AG04449 (cell line): ENCODE measurements at regions not wholly inside any gene's neighbourhood (a gene's known extent, or its start where the extent isn't known, plus 50 kb on each side); places are given as distances from the start of the nearest gene placed in this dataset.

Source experiments
- CTCF ChIA-PET: fragments of 350-600 bp; formaldehyde crosslinking; extraction: SDS; loops from one replicate; lab custom pipeline; 2021; ENCODE audit warnings: antibody characterized with exemption; lab: Yijun Ruan, JAX
- POLR2A ChIA-PET: fragments of 400-600, 350-600 bp; formaldehyde crosslinking; extraction: SDS; loops from one replicate; lab custom pipeline; 2020; ENCODE audit warnings: antibody characterized with exemption, inconsistent platforms; lab: Yijun Ruan, JAX
- DNase-seq: peaks from one replicate; pipeline ENCODE4 v3.0.0-alpha.2; 2010; ENCODE audit warnings: low read depth, low spot score
- H3K4me3 ChIP-seq: 2 replicates; pipeline ENCODE4 v1.5.1; 2011; ENCODE audit warnings: low read depth, mild to moderate bottlenecking, control low read depth, low read length
- TF ChIP-seq, protein P1 (sequence below): IDR thresholded peaks from one replicate; pipeline ENCODE4 v1.5.1; 2011; ENCODE audit warnings: mild to moderate bottlenecking, moderate library complexity, low read length, control low read depth, inconsistent platforms; ENCODE audit not compliant: insufficient read depth; ENCODE audit errors: missing control alignments

DNA sequence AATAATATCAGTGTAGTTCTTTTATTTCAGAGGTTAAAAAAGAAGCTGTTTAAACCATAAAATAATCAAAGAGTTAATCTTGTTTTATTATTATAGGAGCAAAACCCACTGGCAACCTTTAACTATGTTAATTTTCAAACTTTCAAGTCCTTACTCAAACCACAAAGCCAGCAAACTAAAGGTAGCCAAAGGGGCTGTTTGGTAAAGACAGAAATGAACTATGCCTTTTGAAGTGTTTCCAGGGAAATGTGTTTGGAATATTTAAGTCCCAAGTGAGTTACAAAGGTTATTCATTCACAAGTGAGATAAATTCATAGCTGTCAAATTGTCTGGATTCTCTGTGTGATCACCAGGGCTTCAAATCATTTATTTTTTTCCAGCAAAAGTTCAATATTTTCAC is 264.7 kb downstream of the MZT1 start:
- no peak overlapping the region for H3K4me3 ChIP-seq
- ChIA-PET POLR2A (no interaction called here), CTCF (no interaction called here)
- no peak for DNase-seq
- TF ChIP-seq, protein P1, sequence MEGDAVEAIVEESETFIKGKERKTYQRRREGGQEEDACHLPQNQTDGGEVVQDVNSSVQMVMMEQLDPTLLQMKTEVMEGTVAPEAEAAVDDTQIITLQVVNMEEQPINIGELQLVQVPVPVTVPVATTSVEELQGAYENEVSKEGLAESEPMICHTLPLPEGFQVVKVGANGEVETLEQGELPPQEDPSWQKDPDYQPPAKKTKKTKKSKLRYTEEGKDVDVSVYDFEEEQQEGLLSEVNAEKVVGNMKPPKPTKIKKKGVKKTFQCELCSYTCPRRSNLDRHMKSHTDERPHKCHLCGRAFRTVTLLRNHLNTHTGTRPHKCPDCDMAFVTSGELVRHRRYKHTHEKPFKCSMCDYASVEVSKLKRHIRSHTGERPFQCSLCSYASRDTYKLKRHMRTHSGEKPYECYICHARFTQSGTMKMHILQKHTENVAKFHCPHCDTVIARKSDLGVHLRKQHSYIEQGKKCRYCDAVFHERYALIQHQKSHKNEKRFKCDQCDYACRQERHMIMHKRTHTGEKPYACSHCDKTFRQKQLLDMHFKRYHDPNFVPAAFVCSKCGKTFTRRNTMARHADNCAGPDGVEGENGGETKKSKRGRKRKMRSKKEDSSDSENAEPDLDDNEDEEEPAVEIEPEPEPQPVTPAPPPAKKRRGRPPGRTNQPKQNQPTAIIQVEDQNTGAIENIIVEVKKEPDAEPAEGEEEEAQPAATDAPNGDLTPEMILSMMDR, result no peak

DNA sequence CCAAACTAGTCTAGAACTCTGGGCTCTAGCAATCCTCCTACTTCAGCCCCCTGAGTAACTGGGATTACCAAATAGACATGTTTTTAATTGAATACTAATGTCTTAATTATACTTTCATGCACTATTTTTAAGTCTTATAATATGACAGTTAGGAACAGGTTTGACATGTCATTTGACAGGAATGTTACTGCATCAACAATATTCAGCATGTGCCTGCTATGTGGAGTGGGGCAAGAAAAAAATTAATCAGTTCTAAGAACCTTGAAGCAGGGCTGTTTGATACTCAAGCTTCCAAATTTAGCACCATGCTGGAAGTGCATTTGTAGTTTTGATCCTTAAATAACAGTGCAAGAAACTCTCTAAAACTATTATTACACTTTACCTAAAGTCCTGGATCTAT is 265.3 kb downstream of the MZT1 start:
- TF ChIP-seq, protein P1, result no peak
- CTCF ChIA-PET, result no interaction called here
- H3K4me3 ChIP-seq, result no peak overlapping the region
- POLR2A ChIA-PET, result no interaction called here
- DNase-seq, result no peak

DNA sequence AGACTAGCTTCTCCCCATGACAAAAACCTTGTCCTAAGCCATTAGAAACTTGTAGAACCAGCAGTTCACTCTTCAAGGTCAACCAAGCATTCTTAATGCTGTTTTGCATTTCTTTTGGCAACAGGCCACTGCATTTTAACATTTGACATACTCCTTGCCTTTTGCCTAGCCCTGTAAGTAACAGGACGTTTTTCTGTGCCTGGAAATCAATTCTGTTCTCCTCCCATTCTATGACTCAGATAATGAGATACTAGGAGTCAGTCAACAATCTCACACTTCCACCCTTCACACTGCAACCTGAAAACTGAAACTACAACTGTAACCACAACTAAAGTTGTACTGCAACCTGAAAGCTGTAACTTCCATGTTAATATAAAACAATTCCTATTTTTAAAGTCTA is 268.7 kb downstream of the MZT1 start:
- POLR2A ChIA-PET, result no interaction called here
- DNase-seq, result no peak

DNA sequence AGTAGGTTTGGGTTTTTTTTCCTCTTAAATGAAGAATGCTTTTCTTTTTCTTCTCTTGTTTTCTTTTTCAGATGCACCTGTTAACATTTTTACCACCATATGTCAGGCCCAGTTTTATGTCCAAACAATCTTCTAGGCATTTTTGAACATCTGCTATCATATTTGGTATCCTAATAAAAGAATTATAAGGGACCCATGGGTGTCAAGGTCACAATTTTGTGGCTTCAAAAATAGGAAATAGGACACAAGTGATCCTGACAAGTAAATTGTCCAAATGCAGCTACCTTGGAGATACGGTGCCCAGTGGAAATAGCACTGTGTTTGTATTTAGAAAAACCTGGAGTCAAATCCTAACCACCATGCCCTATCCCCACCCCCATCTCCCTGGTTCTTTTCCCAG is 270.3 kb downstream of the MZT1 start:
- no peak for DNase-seq
- TF ChIP-seq, protein P1, result no peak
- CTCF ChIA-PET, result no interaction called here
- POLR2A ChIA-PET, result no interaction called here
- no peak overlapping the region for H3K4me3 ChIP-seq

More for the DNA sequence above, 268.7 kb downstream of the MZT1 start:
- no peak overlapping the region for H3K4me3 ChIP-seq
- TF ChIP-seq, protein P1, result no peak
- CTCF ChIA-PET, result no interaction called here

DNA sequence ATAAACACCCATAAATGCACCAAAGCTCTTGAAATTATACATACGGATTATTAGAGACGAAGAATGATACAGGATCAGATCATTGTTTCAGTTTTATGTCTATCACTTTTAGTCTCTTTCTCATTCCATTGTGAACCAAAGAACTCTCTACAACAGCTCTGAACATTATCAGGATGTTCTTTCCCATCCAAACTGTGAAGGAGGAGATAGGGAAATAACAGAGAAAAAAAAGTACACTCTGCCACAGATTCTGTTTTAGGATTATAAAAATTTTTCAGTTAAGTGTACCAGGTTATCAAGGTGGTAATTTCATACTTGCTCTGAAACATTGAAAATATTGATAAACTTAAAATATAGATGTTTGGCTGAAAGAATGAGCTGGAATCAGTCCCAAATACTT is 270.9 kb downstream of the MZT1 start:
- POLR2A ChIA-PET, result no interaction called here
- DNase-seq, result no peak
- CTCF ChIA-PET, result no interaction called here

DNA sequence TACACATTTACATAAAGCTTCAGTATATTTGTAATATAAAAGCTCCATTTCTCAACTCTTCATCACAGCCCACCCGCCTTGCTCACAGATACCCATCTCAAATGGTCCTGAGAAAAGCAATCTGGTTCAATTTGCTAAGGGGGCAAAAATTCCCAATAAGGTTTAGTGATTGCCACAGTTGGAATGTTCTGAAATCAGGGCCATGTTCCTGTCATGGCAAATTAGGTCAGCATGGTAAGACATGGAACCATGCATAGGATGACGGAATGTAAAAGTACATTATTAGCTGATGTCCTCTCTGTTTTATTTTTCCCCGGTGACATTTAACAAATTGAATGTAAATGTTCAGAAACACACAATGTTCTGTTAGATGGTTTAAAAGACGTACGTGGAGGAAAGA is 274.3 kb downstream of the MZT1 start:
- DNase-seq, result no peak
- CTCF ChIA-PET, result no interaction called here
- TF ChIP-seq, protein P1, result no peak
- H3K4me3 ChIP-seq, result no peak overlapping the region
- POLR2A ChIA-PET, result no interaction called here

More for the DNA sequence above, 270.9 kb downstream of the MZT1 start:
- TF ChIP-seq, protein P1, result no peak
- H3K4me3 ChIP-seq, result no peak overlapping the region
